DND-41 (cell line): ENCODE measurements at regions not wholly inside any gene's neighbourhood (a gene's known extent, or its start where the extent isn't known, plus 50 kb on each side); places are given as distances from the start of the nearest gene placed in this dataset.

Source experiments
- ATAC-seq: fragments of 200-7000 bp; cut with Tn5 transposase; 3 replicates; pipeline ENCODE4 v1.9.1; 2021; ENCODE audit warnings: low read depth; ENCODE audit not compliant: insufficient read depth
- DNase-seq: peaks from one replicate; pipeline ENCODE4 v3.0.0-alpha.2; 2020
- H2AFZ ChIP-seq: 2 replicates; pipeline ENCODE4 v1.6.0; 2012; ENCODE audit warnings: low read depth, low read length
- H3K27ac ChIP-seq: 2 replicates; pipeline ENCODE4 v1.5.1; 2012; ENCODE audit warnings: low read length, inconsistent platforms
- H3K27me3 ChIP-seq: fragments of 200-600 bp; sonication (generic); 2 replicates; pipeline ENCODE4 v1.6.0; 2012; ENCODE audit warnings: low read length, mild to moderate bottlenecking, inconsistent platforms; ENCODE audit not compliant: insufficient read depth, poor library complexity
- H3K36me3 ChIP-seq: 2 replicates; pipeline ENCODE4 v1.5.1; 2012; ENCODE audit warnings: low read length, inconsistent platforms; ENCODE audit not compliant: insufficient read depth
- H3K4me1 ChIP-seq: 2 replicates; pipeline ENCODE4 v1.5.1; 2012; ENCODE audit warnings: mild to moderate bottlenecking, low read length; ENCODE audit not compliant: insufficient read depth
- H3K4me2 ChIP-seq: 2 replicates; pipeline ENCODE4 v1.6.0; 2012; ENCODE audit warnings: mild to moderate bottlenecking, moderate library complexity, low read length, inconsistent platforms; ENCODE audit not compliant: insufficient read depth
- H3K4me3 ChIP-seq, 2 experiments: fragments of 200-600 bp in 1 of 2; shearing (Covaris generic) in 1 of 2; 2 replicates each; pipeline ENCODE4 v1.5.1; 2012 to 2016; ENCODE audit warnings: inconsistent platforms in 2 of 2, low read length in 2 of 2, mild to moderate bottlenecking in 2 of 2, low read depth in 1 of 2, moderate library complexity in 1 of 2
- H3K79me2 ChIP-seq: 2 replicates; pipeline ENCODE4 v1.6.0; 2012; ENCODE audit warnings: low read length, inconsistent platforms; ENCODE audit not compliant: insufficient read depth
- H3K9ac ChIP-seq: 2 replicates; pipeline ENCODE4 v1.6.0; 2012; ENCODE audit warnings: low read depth, mild to moderate bottlenecking, inconsistent platforms, low read length, moderate library complexity
- H3K9me3 ChIP-seq: 2 replicates; pipeline ENCODE4 v1.5.1; 2012; ENCODE audit warnings: low read length, moderate library complexity, mild to moderate bottlenecking, inconsistent platforms; ENCODE audit not compliant: insufficient read depth, severe bottlenecking
- H4K20me1 ChIP-seq: 2 replicates; pipeline ENCODE4 v1.6.0; 2012; ENCODE audit warnings: low read length; ENCODE audit not compliant: insufficient read depth
- EZH2 ChIP-seq: IDR thresholded peaks from 3 replicates; pipeline ENCODE4 v1.6.1; 2012; ENCODE audit warnings: borderline replicate concordance, low read depth, mild to moderate bottlenecking, moderate library complexity, low read length, inconsistent platforms; ENCODE audit not compliant: severe bottlenecking
- TF ChIP-seq, protein P1 (sequence below): IDR thresholded peaks from 2 replicates; pipeline ENCODE4 v1.5.1; 2012; ENCODE audit warnings: borderline replicate concordance, low read length, moderate library complexity, mild to moderate bottlenecking; ENCODE audit not compliant: poor library complexity, severe bottlenecking; ENCODE audit errors: extremely low read depth

DNA sequence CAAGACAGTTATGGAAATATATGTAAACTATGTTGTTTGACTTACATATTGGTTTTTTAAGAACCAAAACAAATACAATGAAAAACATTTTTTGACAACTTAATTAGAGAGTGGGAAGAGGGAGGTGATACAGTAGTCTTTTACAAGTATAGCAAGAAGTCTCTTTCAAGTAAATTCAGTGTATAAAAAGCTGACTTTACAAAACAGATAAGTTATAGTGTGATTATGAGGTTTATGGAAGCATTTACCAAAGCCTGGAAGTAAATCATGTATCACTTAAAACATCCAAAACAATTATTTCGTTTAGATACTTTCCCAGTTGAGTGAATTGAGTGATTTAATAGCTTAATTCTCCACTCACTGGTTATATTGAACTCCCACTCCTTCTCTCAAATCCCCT lies 66.7 kb upstream of the SLC4A10 start:
- Histone ChIP-seq H3K4me1 (no peaks in the 10 kb centered on the region), H3K36me3 (no peaks in the 10 kb centered on the region), H3K4me2 (no peak overlapping the region), H4K20me1 (no peaks in the 10 kb centered on the region), H3K27ac (no peak overlapping the region), H3K9ac (no peak overlapping the region), H3K9me3 (no peaks in the 10 kb centered on the region), H3K79me2 (no peaks in the 10 kb centered on the region), H3K27me3 (no peaks in the 10 kb centered on the region), H3K4me3 (no peak overlapping the region), H2AFZ (no peak overlapping the region)
- DNase-seq (no peak), ATAC-seq (no peak)
- TF ChIP-seq EZH2: no peak
- TF ChIP-seq, protein P1, sequence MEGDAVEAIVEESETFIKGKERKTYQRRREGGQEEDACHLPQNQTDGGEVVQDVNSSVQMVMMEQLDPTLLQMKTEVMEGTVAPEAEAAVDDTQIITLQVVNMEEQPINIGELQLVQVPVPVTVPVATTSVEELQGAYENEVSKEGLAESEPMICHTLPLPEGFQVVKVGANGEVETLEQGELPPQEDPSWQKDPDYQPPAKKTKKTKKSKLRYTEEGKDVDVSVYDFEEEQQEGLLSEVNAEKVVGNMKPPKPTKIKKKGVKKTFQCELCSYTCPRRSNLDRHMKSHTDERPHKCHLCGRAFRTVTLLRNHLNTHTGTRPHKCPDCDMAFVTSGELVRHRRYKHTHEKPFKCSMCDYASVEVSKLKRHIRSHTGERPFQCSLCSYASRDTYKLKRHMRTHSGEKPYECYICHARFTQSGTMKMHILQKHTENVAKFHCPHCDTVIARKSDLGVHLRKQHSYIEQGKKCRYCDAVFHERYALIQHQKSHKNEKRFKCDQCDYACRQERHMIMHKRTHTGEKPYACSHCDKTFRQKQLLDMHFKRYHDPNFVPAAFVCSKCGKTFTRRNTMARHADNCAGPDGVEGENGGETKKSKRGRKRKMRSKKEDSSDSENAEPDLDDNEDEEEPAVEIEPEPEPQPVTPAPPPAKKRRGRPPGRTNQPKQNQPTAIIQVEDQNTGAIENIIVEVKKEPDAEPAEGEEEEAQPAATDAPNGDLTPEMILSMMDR: no peak

DNA sequence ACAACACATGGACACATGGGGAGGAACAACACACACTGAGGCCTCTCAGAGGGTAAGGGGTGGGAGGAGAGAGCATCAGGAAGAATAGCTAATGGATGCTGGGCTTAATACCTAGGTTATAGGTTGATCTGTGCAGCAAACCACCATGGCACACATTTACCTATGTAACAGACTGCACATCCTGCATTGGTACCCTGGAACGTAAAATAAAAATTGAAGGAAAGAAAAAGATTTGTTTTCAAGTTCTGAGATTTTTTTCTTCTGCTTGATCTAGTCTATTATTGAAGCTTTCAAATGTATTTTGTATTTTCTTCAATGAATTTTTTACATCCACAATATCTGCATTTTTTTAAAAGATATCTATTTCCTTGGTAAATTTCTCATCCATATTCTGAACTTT lies 59.3 kb upstream of the SLC4A10 start:
- Histone ChIP-seq H3K4me3 (no peak overlapping the region), H3K4me2 (no peak overlapping the region), H2AFZ (no peak overlapping the region), H3K4me1 (no peaks in the 10 kb centered on the region), H3K27ac (no peak overlapping the region), H3K27me3 (no peaks in the 10 kb centered on the region), H3K9ac (no peak overlapping the region), H3K36me3 (no peaks in the 10 kb centered on the region), H3K9me3 (peaks cover 5% of the 10 kb centered on the region), H4K20me1 (no peaks in the 10 kb centered on the region), H3K79me2 (no peaks in the 10 kb centered on the region)
- no peak for DNase-seq
- ATAC-seq: no peak
- TF ChIP-seq, protein P1: no peak
- TF ChIP-seq EZH2: no peak

DNA sequence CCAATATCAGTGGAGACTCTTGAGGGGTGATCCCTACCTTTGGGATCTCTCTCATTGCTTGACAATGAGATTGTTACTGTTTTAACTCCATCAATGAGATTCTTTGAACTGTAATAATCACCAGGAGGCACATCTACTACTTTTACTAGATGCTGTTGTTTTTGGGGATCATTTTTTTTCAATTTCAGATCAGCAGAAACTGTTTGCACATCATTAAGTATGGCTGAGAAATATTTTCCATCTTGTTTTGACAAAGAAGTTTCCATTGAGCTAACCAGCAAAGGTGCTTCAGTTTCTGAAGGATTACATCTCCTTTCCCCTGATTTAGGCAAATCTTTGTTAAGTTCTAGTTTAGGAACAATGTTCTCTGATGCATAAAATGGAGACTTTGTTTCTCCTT lies 54.8 kb upstream of the SLC4A10 start:
- H3K4me3 ChIP-seq: no peak overlapping the region
- H2AFZ ChIP-seq: no peak overlapping the region
- H3K27me3 ChIP-seq: no peaks in the 10 kb centered on the region
- peaks cover 5% of the 10 kb centered on the region for H3K9me3 ChIP-seq
- H3K4me1 ChIP-seq: no peaks in the 10 kb centered on the region
- H3K79me2 ChIP-seq: no peaks in the 10 kb centered on the region
- H3K36me3 ChIP-seq: no peaks in the 10 kb centered on the region
- TF ChIP-seq, protein P1: no peak
- no peak overlapping the region for H3K4me2 ChIP-seq
- no peak for DNase-seq
- ATAC-seq: no peak
- H3K27ac ChIP-seq: no peak overlapping the region
- no peaks in the 10 kb centered on the region for H4K20me1 ChIP-seq
- no peak overlapping the region for H3K9ac ChIP-seq

DNA sequence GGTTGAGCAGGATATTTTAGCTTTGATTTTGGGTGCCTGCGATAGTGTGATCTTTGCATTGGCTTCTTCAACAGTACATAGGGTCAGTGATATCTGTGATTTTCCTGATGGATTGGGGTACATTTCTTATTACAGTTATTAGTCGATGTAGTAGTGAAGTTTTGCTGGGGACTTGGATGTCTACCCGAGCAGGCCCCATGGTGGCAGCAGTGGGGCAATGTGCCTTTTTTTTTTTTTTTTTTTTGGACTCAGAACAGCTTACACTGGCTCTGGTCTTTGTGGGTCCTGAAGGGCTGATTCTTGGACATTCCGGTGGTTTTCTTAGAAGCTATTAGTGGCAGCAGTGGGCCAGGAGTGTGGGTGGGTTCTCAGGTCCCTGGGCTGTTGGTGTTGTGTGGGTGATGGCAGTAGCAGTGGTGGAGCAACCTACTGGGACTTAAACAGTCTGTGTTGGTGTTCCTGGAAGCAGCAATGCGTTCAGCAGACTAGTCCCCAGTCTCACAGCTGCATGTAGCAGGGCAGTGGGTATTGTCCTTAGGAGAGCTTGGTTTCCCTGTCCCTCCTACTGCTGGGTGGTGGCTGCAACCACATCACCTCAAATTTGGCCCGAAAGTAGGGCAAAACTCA lies 53.7 kb upstream of the SLC4A10 start:
- Histone ChIP-seq H3K36me3 (no peaks in the 10 kb centered on the region), H4K20me1 (no peaks in the 10 kb centered on the region), H3K4me1 (no peaks in the 10 kb centered on the region)

More for the DNA sequence above, 53.7 kb upstream of the SLC4A10 start:
- Histone ChIP-seq H2AFZ (no peak overlapping the region), H3K27ac (no peak overlapping the region), H3K4me3 (no peak overlapping the region), H3K79me2 (no peaks in the 10 kb centered on the region), H3K9me3 (no peaks in the 10 kb centered on the region), H3K4me2 (no peak overlapping the region), H3K9ac (no peak overlapping the region), H3K27me3 (no peaks in the 10 kb centered on the region)
- peak; percentile 40; the same call in 2 of the 3 replicates for ATAC-seq
- DNase-seq: no peak
- no peak for TF ChIP-seq EZH2
- TF ChIP-seq, protein P1: peak; percentile 39
